MM.1S (cell line): ENCODE measurements at regions not wholly inside any gene's neighbourhood (a gene's known extent, or its start where the extent isn't known, plus 50 kb on each side); places are given as distances from the start of the nearest gene placed in this dataset.

Experiments
- CTCF ChIP-seq: fragments of 300-600 bp; sonication (generic); IDR thresholded peaks from 2 replicates; pipeline ENCODE4 v1.5.1; 2016; ENCODE audit warnings: antibody characterized with exemption, low read length, mixed read lengths
- EZH2 ChIP-seq: fragments of 300-600 bp; sonication (generic); optimal IDR thresholded peaks from 2 replicates; pipeline ENCODE3; 2017; ENCODE audit warnings: low read depth, mild to moderate bottlenecking, antibody characterized with exemption, low read length, mixed read lengths
- EZH2phosphoT487 ChIP-seq: fragments of 300-600 bp; sonication (generic); IDR thresholded peaks from 2 replicates; pipeline ENCODE4 v1.6.1; 2018; ENCODE audit warnings: antibody characterized with exemption, low read length

DNA sequence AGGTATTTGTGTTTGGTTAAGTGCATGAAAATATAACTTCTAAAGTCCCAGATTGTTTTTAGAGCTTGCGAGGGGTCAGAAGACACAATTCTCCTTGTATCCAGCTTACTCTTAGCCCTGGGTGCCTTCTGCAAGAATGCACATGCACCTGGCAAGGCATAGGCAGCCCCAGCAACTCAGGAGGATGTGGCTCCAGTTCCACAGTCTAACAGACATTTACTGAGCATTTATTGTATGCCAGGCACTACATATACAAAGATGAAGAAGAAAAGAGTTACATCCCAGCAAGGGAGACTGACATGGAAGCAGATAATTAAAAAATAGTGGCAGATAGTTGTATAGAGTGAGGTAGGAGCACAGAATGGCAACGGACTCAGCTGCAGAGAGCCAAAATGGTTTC, 101.1 kb upstream of the FRY start:
- no peak for TF ChIP-seq CTCF
- no peak for TF ChIP-seq EZH2phosphoT487
- no peak for TF ChIP-seq EZH2
